Adrenal gland (tissue), 5 donors: ENCODE measurements at regions not wholly inside any gene's neighbourhood (a gene's known extent, or its start where the extent isn't known, plus 50 kb on each side); places are given as distances from the start of the nearest gene placed in this dataset.

ENCODE experiments used
- POLR2A ChIP-seq, 2 donors: fragments of 450-650 bp; IDR thresholded peaks; one replicate each; pipeline ENCODE4 v1.6.1; 2017; ENCODE audit warnings: antibody characterized with exemption in 2 of 2, mild to moderate bottlenecking in 2 of 2, moderate library complexity in 1 of 2
- TF ChIP-seq, protein P1 (sequence below), 6 experiments: fragments of 450-650 bp in 4 of 6; fragments of 200-600 bp in 2 of 6; sonication (generic) in 1 of 6; IDR thresholded peaks; 1 replicate in 5 of 6; 2 replicates in 1 of 6; pipeline versions ENCODE4 v1.5.1 to v1.8.0; 2016 to 2021; ENCODE audit warnings: antibody characterized with exemption in 6 of 6, mild to moderate bottlenecking in 2 of 6, moderate library complexity in 1 of 6
- donor health status: DM: no; HTN: no; CAD: no.

DNA sequence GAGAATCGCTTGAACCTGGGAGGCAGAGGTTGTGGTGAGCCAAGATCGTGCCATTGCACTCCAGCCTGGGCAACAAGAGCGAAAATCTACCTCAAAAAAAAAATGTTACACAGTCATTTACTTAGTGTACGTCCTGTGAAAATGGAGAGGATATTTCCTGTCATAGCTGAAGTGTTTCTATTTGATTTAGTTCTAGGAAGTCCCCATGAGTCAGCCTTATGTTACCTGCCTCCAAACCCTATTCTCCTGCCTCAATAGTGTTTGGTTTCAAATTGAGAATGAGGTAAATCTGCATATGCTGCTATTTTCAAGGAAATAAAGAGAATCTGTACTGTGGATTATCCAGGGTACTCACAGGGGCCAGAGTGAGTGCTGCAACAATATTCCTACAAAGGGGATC lies 1284.5 kb upstream of the AUTS2 start:
- no peak for TF ChIP-seq POLR2A (IDR thresholded peaks at IDR 0.05)
- TF ChIP-seq, protein P1, sequence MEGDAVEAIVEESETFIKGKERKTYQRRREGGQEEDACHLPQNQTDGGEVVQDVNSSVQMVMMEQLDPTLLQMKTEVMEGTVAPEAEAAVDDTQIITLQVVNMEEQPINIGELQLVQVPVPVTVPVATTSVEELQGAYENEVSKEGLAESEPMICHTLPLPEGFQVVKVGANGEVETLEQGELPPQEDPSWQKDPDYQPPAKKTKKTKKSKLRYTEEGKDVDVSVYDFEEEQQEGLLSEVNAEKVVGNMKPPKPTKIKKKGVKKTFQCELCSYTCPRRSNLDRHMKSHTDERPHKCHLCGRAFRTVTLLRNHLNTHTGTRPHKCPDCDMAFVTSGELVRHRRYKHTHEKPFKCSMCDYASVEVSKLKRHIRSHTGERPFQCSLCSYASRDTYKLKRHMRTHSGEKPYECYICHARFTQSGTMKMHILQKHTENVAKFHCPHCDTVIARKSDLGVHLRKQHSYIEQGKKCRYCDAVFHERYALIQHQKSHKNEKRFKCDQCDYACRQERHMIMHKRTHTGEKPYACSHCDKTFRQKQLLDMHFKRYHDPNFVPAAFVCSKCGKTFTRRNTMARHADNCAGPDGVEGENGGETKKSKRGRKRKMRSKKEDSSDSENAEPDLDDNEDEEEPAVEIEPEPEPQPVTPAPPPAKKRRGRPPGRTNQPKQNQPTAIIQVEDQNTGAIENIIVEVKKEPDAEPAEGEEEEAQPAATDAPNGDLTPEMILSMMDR (IDR thresholded peaks at IDR 0.05) = no peak
